Trophoblast cell (in vitro differentiated cells and primary cell): ENCODE measurements at regions not wholly inside any gene's neighbourhood (a gene's known extent, or its start where the extent isn't known, plus 50 kb on each side); places are given as distances from the start of the nearest gene placed in this dataset.
A peak's percentile ranks its signal among the peaks of the same experiment; 100 is the strongest.

Experiments used
- DNase-seq, 2 donors: peaks; one replicate each; pipeline ENCODE4 v3.0.0-alpha.2; 2016
- H2AFZ ChIP-seq: 2 replicates; pipeline ENCODE4 v1.6.1; 2013; ENCODE audit warnings: low read length, moderate library complexity, mild to moderate bottlenecking; ENCODE audit not compliant: insufficient read depth, poor library complexity
- H2AK5ac ChIP-seq: 2 replicates; pipeline ENCODE4 v1.6.1; 2013; ENCODE audit warnings: mild to moderate bottlenecking, low read length
- H2BK120ac ChIP-seq: 2 replicates; pipeline ENCODE4 v1.6.1; 2013; ENCODE audit warnings: low read length, mild to moderate bottlenecking, moderate library complexity; ENCODE audit not compliant: insufficient read depth, poor library complexity
- H2BK12ac ChIP-seq: 2 replicates; pipeline ENCODE4 v1.6.1; 2013; ENCODE audit warnings: mild to moderate bottlenecking, low read length, moderate library complexity
- H2BK5ac ChIP-seq: 2 replicates; pipeline ENCODE4 v1.6.1; 2013; ENCODE audit warnings: low read length, low read depth, moderate library complexity, mild to moderate bottlenecking; ENCODE audit not compliant: poor library complexity
- H3K14ac ChIP-seq: 2 replicates; pipeline ENCODE4 v1.6.1; 2013; ENCODE audit warnings: mild to moderate bottlenecking, low read length
- H3K18ac ChIP-seq: 2 replicates; pipeline ENCODE4 v1.6.1; 2013; ENCODE audit warnings: mild to moderate bottlenecking, low read length
- H3K23ac ChIP-seq: 2 replicates; pipeline ENCODE4 v1.6.1; 2013; ENCODE audit warnings: low read length
- H3K27ac ChIP-seq: 2 replicates; pipeline ENCODE4 v1.5.1; 2013; ENCODE audit warnings: low read depth, mild to moderate bottlenecking, inconsistent platforms, low read length, moderate library complexity
- H3K27me3 ChIP-seq: 2 replicates; pipeline ENCODE4 v1.6.1; 2013; ENCODE audit warnings: inconsistent platforms, mild to moderate bottlenecking, low read length, moderate library complexity; ENCODE audit not compliant: insufficient read depth
- H3K36me3 ChIP-seq, 2 experiments: 1 replicate in 1 of 2; 2 replicates in 1 of 2; pipeline ENCODE4 v1.6.1; 2013; ENCODE audit warnings: low read length in 2 of 2, mild to moderate bottlenecking in 2 of 2, moderate library complexity in 1 of 2; ENCODE audit not compliant: insufficient read depth in 2 of 2, control insufficient read depth in 1 of 2
- H3K4ac ChIP-seq: 2 replicates; pipeline ENCODE4 v1.6.1; 2013; ENCODE audit warnings: low read depth, mild to moderate bottlenecking, low read length, moderate library complexity
- H3K4me1 ChIP-seq, 2 experiments: 1 replicate in 1 of 2; 2 replicates in 1 of 2; pipeline ENCODE4 v1.6.1; 2013; ENCODE audit warnings: low read length in 2 of 2, mild to moderate bottlenecking in 2 of 2, moderate library complexity in 1 of 2; ENCODE audit not compliant: insufficient read depth in 2 of 2, control insufficient read depth in 1 of 2
- H3K4me2 ChIP-seq: 2 replicates; pipeline ENCODE4 v1.6.1; 2013; ENCODE audit warnings: inconsistent platforms, mild to moderate bottlenecking, low read length, moderate library complexity
- H3K4me3 ChIP-seq: 2 replicates; pipeline ENCODE4 v1.5.1; 2013; ENCODE audit warnings: mild to moderate bottlenecking, low read depth, low read length, inconsistent platforms
- H3K79me1 ChIP-seq: one replicate; pipeline ENCODE4 v1.6.1; 2013; ENCODE audit warnings: low read length
- H3K79me2 ChIP-seq: 2 replicates; pipeline ENCODE4 v1.6.1; 2013; ENCODE audit warnings: low read length, mild to moderate bottlenecking; ENCODE audit not compliant: control insufficient read depth, insufficient read depth, poor library complexity
- H3K9ac ChIP-seq: 2 replicates; pipeline ENCODE4 v1.6.1; 2013; ENCODE audit warnings: mild to moderate bottlenecking, low read length
- H3K9me3 ChIP-seq: 2 replicates; pipeline ENCODE4 v1.6.1; 2013; ENCODE audit warnings: low read depth, mild to moderate bottlenecking, control low read depth, inconsistent platforms, low read length; ENCODE audit not compliant: insufficient read depth
- H4K12ac ChIP-seq: 2 replicates; pipeline ENCODE4 v1.6.1; 2013; ENCODE audit warnings: low read depth, mild to moderate bottlenecking, low read length, moderate library complexity
- H4K8ac ChIP-seq: 2 replicates; pipeline ENCODE4 v1.6.1; 2013; ENCODE audit warnings: low read depth, mild to moderate bottlenecking, low read length, moderate library complexity
- H4K91ac ChIP-seq: one replicate; pipeline ENCODE4 v1.6.1; 2013; ENCODE audit warnings: low read depth, mild to moderate bottlenecking, low read length, moderate library complexity
- WGBS: extraction: QIAGEN DNeasy Blood & Tissue Kit; methylation state at CpG from one replicate; pipeline ENCODE4 v1.1.7; 2013; ENCODE audit warnings: missing lambda C conversion rate; ENCODE audit not compliant: insufficient read length, insufficient coverage; ENCODE audit errors: extremely low coverage; 5-methylcytosine and 5-hydroxymethylcytosine counted together

DNA sequence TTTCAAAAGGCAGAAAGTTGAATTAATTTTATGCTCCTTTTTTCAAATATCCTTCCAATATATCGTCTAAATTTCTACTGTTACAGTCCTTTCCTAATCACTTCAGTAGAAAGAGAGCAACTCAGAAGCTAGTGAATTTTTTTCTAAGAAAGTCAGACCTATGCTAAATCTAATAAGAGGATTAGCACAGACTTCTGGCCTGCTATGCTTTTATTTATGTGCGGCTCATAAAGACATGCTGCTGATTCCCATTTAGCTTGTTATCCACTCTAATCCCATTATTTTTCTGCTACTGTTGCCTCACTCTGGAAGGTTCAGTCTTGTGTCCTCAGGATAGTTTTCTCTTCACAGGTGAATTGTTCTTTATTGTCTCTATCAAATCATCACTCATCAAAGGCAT lies 473.5 kb upstream of the FAM241A start:
- Histone ChIP-seq H2AFZ (no peak overlapping the region), H3K9me3 (no peaks in the 10 kb centered on the region), H3K27me3 (no peaks in the 10 kb centered on the region), H2BK12ac (no peak overlapping the region), H3K9ac (no peak overlapping the region), H3K23ac (no peak overlapping the region), H4K91ac (no peak overlapping the region), H3K18ac (no peak overlapping the region), H3K36me3 (no peaks in the 10 kb centered on the region), H3K14ac (no peak overlapping the region), H3K4me3 (no peak overlapping the region), H3K4me1 (no peaks in the 10 kb centered on the region), H3K79me2 (no peaks in the 10 kb centered on the region), H3K27ac (no peak overlapping the region), H2BK5ac (no peak overlapping the region), H3K4me2 (no peak overlapping the region), H3K79me1 (no peaks in the 10 kb centered on the region), H4K8ac (no peak overlapping the region), H2AK5ac (no peak overlapping the region), H4K12ac (no peak overlapping the region), H2BK120ac (no peak overlapping the region), H3K4ac (no peak overlapping the region)
- DNase-seq: no peak
- no CpG with 5 or more reads among the region's 2 CpGs for WGBS

- Histone ChIP-seq H4K91ac (no peak overlapping the region), H3K23ac (no peak overlapping the region), H4K8ac (no peak overlapping the region), H3K18ac (no peak overlapping the region), H2BK12ac (no peak overlapping the region), H3K4me2 (no peak overlapping the region), H3K14ac (no peak overlapping the region), H2AK5ac (no peak overlapping the region), H3K9ac (no peak overlapping the region), H2BK120ac (no peak overlapping the region), H3K4me1 (peaks cover 0 to 2% of the 10 kb centered on the region in 2 experiments), H4K12ac (no peak overlapping the region), H3K36me3 (no peaks in the 10 kb centered on the region), H3K4me3 (no peak overlapping the region), H2BK5ac (no peak overlapping the region), H3K9me3 (no peaks in the 10 kb centered on the region), H3K79me1 (no peaks in the 10 kb centered on the region), H3K4ac (no peak overlapping the region), H2AFZ (no peak overlapping the region), H3K27ac (no peak overlapping the region), H3K27me3 (no peaks in the 10 kb centered on the region), H3K79me2 (no peaks in the 10 kb centered on the region)
- no peak for DNase-seq
- no CpG with 5 or more reads among the region's 5 CpGs for WGBS
These were observed 469.5 kb upstream of the FAM241A start for GRCh38 chr4:111675746-111676145.

GRCh38 chr4:111676533-111676932 lies 468.7 kb upstream of the FAM241A start:
- H2BK12ac ChIP-seq: no peak overlapping the region
- H3K79me2 ChIP-seq: no peaks in the 10 kb centered on the region
- no peak overlapping the region for H3K23ac ChIP-seq

GRCh38 chr4:111678479-111678878 lies 466.8 kb upstream of the FAM241A start:
- no peaks in the 10 kb centered on the region for H3K79me2 ChIP-seq

More at GRCh38 chr4:111676533-111676932, 468.7 kb upstream of the FAM241A start:
- H3K9ac ChIP-seq: no peak overlapping the region
- H4K91ac ChIP-seq: no peak overlapping the region
- no peak overlapping the region for H2BK120ac ChIP-seq
- no peak overlapping the region for H3K27ac ChIP-seq
- DNase-seq: no peak
- no peaks in the 10 kb centered on the region for H3K79me1 ChIP-seq
- peaks cover 0 to 2% of the 10 kb centered on the region in 2 experiments for H3K4me1 ChIP-seq
- no peak overlapping the region for H3K14ac ChIP-seq
- no peaks in the 10 kb centered on the region for H3K36me3 ChIP-seq
- H3K27me3 ChIP-seq: no peaks in the 10 kb centered on the region
- no peaks in the 10 kb centered on the region for H3K9me3 ChIP-seq
- H2AFZ ChIP-seq: no peak overlapping the region
- H4K8ac ChIP-seq: no peak overlapping the region
- H4K12ac ChIP-seq: no peak overlapping the region
- H3K18ac ChIP-seq: no peak overlapping the region
- no peak overlapping the region for H3K4me3 ChIP-seq
- H2BK5ac ChIP-seq: no peak overlapping the region
- H3K4ac ChIP-seq: no peak overlapping the region
- no peak overlapping the region for H3K4me2 ChIP-seq
- no peak overlapping the region for H2AK5ac ChIP-seq

More at GRCh38 chr4:111678479-111678878, 466.8 kb upstream of the FAM241A start:
- Histone ChIP-seq H3K4me1 (peaks cover 0 to 2% of the 10 kb centered on the region in 2 experiments), H4K12ac (no peak overlapping the region), H4K8ac (no peak overlapping the region), H3K4ac (no peak overlapping the region), H3K27ac (no peak overlapping the region), H3K23ac (no peak overlapping the region), H2AK5ac (no peak overlapping the region), H3K36me3 (no peaks in the 10 kb centered on the region), H2BK5ac (no peak overlapping the region), H3K27me3 (no peaks in the 10 kb centered on the region), H3K4me2 (no peak overlapping the region), H3K9ac (no peak overlapping the region), H3K14ac (no peak overlapping the region), H2AFZ (no peak overlapping the region), H3K4me3 (no peak overlapping the region), H2BK12ac (no peak overlapping the region), H3K9me3 (no peaks in the 10 kb centered on the region), H3K18ac (no peak overlapping the region), H4K91ac (no peak overlapping the region), H3K79me1 (no peaks in the 10 kb centered on the region), H2BK120ac (no peak overlapping the region)
- DNase-seq: peak; percentile 20 to 53
- no CpG with 5 or more reads among the region's 1 CpG for WGBS
